ENCODE measurements at regions not wholly inside any gene's neighbourhood (a gene's known extent, or its start where the extent isn't known, plus 50 kb on each side); places are given as distances from the start of the nearest gene placed in this dataset.

DNA sequence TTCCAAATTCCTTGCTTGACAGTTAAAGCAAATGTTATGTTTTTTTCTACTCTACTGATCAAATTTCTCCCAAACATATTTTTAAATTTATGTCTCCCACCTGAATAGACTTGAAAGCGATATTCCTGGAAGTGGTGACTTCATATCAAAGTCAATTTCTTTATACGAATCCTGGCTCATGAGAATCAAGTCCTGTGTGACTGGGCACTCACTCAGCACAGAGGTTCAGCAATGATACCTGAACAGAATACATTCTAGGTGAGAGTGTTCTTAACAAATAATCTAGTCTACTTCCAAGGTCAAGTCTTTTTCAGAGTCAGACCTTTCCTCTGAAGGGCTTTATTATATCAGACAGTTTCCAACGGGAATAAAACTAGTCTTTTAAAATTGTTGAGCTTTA is 1070.6 kb downstream of the TRHDE start:
- DNase-seq (ENCODE audit: low spot score), result no peak

GRCh38 chr12:73352826-73353225 is 1080.7 kb downstream of the TRHDE start:
- DNase-seq (ENCODE audit: low spot score), result no peak

DNA sequence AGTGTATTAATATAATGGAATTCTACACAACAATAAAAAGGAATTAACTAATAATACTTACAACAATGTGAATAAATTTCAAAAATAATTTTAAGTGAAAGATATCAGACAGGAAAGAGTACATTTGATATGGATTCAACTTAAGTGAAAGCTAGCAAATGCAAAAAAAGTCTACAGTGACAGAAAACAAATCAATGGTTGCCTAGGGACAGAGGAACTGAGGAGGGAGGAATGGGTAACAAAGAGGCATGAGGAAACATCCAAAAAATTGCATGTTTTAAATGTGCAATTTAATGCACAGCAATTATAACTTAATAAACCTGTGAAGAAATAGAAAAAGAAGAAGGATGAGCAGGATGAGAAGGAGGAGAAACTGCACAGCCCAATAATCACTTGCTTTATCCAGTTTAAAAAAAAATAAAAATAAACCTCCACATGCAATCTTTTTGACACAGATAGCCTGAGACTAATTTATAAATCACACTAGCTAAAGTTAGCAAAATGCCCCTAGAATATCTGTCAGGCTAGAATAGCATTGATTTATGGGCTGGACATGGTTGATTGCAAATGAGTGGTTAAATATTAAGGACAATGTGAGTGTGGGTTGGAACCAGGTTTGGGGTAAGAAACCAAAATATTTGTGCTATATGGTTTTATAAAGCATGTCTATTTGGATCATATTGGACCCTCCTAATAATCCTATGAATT is 1089.1 kb downstream of the TRHDE start:
- no peak for DNase-seq (ENCODE audit: low spot score)

DNA sequence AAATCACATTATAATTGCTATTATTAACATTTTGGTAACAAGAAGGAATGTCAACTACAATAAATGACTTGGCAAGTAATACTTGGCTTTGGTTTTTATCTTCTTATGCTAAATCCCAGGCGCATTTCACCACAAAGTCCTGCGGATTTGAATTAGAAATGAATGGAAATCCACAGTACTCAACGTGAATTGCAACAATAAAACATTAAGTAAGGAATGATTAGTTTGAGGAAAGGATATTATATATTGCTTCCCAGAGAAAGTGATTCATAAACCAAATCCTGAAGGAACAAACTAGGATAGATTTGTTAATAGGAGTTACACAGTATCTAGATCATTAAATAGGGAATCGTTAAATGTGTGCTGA is 1089.7 kb downstream of the TRHDE start:
- no peak for DNase-seq (ENCODE audit: low spot score)

DNA sequence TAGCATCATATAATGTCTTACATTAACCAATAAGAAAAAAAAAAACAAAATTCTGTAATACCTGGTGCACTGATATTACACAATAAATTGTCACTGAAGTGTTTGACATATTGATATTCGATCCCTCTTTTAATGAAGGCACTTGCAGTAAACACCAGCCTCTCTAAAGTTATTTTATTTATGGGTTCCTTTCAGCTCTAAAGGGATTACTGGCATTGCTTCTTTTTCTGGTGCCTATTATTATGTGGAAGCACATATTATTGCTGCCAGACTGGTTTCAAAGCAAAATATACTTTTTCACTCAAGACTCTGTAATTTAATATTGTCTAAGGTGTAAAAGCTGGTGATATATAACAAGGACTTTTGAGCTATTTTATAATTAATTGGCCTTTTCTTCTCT is 1090.5 kb downstream of the TRHDE start:
- no peak for DNase-seq (ENCODE audit: low spot score)

- DNase-seq (ENCODE audit: low spot score), result no peak
These were observed 1100.7 kb downstream of the TRHDE start for GRCh38 chr12:73372856-73373255.

- no peak for DNase-seq (ENCODE audit: low spot score)
These were observed 1102.2 kb downstream of the TRHDE start for GRCh38 chr12:73374360-73374759.

- peak; percentile 57 for DNase-seq (ENCODE audit: low spot score)
These were observed 1111.5 kb downstream of the TRHDE start for GRCh38 chr12:73383584-73384222.

DNA sequence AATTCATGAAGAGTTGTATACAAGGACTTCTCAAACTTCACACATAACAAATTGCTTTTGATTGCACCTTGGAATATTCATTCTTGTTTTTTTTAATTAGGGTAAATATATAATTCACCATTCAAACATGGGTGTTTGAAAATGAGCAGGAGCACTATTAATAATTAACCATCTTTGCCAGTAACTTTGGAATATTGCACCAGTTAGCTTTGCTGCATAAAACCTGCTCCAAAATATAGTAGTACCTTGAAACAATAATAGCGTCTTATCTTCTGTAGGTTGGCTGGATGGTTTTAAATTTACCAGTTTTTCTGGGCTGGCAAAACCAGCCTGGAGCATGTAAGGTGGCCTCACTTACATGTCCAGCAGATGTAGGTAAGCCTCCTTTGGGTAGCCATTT is 1112.4 kb downstream of the TRHDE start:
- DNase-seq (ENCODE audit: low spot score), result no peak

DNA sequence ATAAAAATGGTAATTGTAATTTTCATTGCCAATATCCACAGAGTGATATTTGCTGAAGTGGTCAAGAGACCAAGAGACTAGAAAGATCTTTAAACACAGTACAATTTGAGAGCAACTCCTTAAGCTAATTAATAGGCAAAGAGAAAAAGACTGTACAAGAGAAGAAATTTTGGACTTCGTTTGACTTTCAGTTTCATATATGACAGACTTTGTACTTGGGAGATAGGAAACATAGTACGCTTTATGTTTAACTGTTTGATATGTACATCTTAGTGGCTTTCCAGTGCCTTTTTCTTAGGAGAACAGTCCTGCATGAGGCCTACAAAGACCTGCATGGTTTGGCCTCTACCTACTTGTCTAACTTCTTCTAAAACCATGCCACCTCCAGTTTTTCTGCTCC is 1118.1 kb downstream of the TRHDE start:
- no peak for DNase-seq (ENCODE audit: low spot score)

DNA sequence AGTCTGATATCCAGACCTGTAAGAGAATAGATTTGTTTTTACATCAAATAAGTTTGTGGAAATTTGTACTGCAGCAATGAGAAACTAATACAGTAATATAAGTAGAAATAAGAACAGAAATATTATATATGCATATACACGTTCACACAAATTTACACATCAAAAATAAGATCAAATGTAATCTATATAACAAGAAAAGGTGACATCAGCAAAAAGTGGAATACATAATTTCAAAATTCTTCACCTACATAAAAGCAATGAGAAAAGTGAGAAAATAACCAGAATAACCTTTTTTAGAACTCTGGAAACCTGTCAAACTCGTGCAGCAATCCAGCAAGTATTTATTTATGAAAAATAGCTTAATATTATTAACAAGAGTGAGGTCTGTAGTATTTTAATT is 1124.6 kb upstream of the ATXN7L3B start:
- DNase-seq (ENCODE audit: low spot score), result no peak

GRCh38 chr12:73413974-73414373 is 1123.7 kb upstream of the ATXN7L3B start:
- DNase-seq (ENCODE audit: low spot score), result no peak

DNA sequence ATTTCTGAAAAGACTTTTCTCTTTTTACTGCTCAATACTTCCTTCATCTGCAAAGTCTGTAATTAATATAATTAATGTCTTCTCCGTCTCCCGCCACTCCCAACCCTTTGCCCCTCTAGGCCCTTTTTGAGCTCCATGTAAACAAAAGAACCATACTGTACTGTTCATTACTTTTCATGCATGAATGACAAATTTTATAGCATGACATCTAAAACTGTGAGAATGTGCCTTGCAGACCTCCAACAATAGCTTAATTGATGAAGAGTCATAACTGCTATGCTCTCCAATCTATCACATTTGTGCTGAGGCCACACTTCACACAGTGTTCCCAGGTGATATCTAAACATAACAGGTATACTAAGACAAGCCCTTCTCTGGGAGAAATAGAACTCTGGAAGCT is 1122.7 kb upstream of the ATXN7L3B start:
- no peak for DNase-seq (ENCODE audit: low spot score)

DNA sequence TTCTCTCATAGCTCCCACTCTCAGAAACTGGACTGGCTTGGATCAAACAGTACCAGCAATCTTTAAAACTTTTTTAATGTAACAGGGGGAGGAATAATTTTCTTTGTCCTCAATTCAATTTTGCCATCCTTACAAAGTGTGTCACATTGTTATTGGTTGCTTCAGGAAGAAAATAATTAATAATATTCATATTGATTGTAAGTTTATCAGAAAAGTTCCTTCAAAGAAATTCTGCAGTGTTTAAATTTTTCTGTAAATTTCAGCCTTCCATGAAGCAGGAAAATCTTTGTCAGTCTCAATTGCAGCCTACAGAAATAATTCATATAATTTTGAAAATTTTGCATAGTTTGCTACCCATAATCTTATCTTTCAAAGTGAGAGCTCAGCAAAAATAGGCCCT is 1119.1 kb upstream of the ATXN7L3B start:
- no peak for DNase-seq (ENCODE audit: low spot score)

DNA sequence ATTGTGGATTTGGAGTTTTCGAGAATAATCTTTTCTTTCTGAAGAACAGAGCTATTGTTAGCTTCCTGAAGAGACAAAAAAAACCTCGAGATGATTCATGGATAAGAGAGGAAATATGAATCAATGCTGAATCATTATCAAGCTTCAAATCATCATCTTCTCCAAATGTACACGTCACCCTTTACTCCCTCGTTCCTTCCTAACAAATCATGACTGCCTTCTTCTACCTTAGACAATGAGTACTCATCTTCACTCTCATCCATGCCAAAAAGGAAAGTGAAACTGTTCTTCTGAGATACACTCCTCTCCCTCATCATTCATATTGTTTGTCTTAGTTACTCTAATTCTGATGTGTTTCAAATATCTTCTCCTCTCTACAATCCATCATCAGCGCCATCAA is 1115.8 kb upstream of the ATXN7L3B start:
- peak; percentile 11 for DNase-seq (ENCODE audit: low spot score)

DNA sequence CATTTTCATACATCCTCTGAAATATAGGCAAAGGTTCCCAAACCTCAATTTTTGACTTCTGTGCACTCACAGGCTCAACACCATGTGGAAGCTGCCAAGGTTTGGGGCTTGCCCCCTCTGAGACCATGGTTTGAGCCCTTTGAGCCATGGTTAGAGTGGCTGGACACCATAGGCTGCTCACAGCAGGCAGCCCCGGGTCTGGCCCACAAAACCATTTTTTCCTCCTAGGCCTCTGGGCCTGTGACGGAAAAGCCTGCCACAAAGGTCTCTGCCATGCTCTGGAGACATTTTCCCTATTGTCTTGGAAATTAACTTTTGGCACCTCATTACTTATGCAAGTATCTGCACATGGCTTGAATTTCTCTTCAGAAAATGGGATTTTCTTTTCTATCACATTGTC is 1113.2 kb upstream of the ATXN7L3B start:
- no peak for DNase-seq (ENCODE audit: low spot score)

DNA sequence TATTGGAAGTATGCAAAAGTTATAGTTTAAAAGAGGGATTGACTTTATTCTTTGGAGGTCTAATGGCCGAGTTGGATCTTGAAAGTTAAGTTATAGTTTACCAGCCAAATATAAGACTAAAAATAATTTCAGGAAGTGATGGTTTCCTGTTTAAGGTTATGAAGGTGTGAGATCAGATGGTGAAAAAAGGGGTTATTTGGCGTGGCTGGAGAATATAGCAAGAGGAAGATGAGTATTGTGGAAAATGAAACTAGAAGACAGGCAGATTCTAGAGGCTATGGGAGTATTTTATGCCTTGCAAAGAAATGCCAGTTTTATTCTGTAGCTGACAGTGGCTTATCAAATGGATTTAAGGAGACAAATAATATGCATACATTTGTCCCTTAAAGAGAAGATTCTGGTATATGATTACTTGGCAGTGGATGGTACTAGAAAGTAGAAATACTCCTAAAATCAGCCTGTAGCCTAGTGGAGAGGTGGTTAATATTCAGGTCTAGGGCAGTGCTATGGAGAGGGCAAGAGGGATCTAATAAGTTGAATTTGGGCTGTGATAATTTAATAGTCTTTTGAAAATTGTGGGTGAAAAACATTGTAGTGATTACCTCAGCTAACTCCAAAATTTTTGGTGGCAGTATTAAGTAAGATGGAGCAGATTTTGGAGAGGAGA is 1091.8 kb upstream of the ATXN7L3B start:
- DNase-seq (ENCODE audit: low spot score), result no peak

GRCh38 chr12:73452672-73453469 is 1084.8 kb upstream of the ATXN7L3B start:
- DNase-seq (ENCODE audit: low spot score), result no peak

DNA sequence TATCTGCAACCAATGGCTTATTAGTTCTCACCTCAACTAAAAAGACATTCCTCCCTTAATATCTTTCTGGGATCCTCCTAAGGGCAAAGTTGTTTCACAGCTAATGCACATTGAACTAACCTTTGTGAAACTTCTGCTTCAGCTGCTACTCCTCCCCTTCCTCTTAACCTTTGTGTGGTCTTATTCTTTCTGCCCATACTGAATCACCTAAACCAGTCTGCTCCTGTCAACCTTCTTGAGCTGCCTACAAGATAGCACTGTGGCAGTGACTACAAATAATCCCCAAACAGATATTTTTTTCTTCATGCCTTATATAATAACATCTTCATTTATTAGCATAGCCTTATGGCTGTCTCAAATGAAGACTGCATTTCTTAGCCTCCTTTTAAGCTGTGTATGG is 1077.4 kb upstream of the ATXN7L3B start:
- no peak for DNase-seq (ENCODE audit: low spot score)

DNA sequence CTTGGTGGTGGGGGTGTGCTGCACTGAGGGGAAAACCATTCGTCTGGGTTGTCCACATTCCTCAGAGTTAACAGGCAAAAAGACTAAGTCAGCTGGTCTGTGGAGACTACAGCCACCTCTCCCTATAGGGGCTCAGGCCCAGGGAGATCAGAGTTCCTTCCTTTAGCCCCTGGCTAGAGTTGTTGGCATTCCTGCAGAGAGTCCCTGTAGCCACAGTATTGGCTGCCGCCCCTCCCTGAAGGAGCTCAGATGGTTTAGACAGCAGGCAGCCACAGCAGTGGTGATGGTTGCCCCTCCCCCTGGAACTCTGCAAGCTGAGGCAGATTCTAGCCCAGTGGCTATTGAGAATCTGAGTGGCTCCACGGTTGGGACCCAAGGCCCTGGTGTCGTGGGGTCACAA is 1072.5 kb upstream of the ATXN7L3B start:
- DNase-seq (ENCODE audit: low spot score), result no peak

- no peak for DNase-seq (ENCODE audit: low spot score)
These were observed 1051.4 kb upstream of the ATXN7L3B start for GRCh38 chr12:73486256-73486655.

- DNase-seq (ENCODE audit: low spot score), result no peak
These were observed 1031.0 kb upstream of the ATXN7L3B start for GRCh38 chr12:73506611-73507010.

- DNase-seq (ENCODE audit: low spot score), result no peak
These were observed 1023.0 kb upstream of the ATXN7L3B start for GRCh38 chr12:73514672-73515071.
